ENCODE measurements at regions not wholly inside any gene's neighbourhood (a gene's known extent, or its start where the extent isn't known, plus 50 kb on each side); places are given as distances from the start of the nearest gene placed in this dataset.
"Not testable (repeated sequence)": the region's sequence is repeated elsewhere in the genome, so short reads cannot be mapped to it uniquely, and the experiment has no call there.

DNA sequence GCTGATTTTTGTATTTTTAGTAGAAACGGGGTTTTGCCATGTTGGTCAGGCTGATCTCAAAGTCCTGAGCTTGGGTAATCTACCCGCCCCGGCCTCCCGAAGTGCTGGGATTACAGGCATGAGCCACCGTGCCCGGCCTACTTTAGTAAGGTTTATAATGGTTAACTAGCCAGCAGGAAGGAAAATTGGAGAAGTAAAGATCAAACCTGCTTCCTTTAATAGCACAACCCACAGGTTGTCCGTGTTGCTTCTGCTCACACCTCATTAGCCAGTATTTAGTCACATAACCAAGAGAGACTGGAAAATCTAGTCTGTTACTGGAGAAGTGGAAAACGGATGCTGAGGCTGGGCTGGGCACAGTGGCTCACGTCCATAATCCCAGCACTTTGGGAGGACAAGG lies 51.9 kb upstream of the TBL1XR1 start:
- no peak for DNase-seq

DNA sequence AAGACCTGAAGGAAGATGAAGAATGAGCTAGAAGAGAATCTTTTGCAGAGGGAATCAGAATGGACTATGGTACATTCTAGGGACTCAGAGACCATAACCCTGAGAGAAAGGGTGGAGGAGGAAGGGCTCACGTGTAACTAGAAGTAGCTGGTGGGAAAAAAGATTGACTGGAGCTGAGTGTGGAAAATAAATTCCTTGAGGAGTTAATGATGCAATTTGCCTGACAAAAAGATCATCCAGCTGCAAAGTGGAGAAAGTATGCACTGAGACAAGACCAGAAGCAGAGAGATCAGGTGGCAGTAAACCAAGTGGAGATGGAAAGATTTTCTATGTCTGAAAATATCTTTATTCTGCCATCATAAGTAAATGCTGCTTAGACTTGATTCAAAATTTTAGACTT lies 52.9 kb upstream of the TBL1XR1 start:
- DNase-seq, result no peak

DNA sequence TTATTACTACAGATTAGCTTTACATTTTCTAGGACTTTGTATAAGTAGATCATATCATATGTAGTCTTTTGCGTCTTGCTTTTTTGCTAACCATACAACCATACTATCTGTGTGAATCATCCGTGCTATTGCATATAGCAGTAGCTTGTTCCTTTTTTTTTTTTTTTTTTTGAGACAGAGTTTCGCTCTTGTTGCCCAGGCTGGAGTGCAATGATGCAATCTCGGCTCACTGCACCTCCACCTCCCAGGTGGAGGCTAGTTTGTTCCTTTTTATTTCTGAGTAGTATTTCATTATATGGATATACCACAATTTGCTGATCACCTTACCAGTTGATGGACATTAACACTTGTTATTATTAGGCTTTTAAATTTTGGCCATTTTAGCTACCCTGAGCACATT lies 54.5 kb upstream of the TBL1XR1 start:
- DNase-seq, result no peak

DNA sequence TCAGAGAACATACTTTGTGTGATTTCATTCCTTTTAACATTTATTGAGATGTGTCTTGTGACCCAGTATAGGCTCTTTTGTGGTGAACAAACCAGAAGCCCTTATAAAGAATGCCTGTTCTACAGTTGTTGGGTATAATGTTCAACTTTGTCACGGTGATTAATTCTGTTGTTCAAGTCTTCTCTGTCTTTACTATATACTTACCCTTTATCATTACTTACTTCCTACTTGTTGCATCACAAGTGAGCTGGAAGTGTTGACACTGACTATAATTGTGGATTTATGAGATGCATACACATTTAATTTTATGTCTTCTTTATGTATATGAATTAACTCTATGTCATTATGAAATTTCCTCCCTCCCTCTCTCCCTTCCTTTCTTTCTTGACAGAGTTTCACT lies 59.7 kb upstream of the TBL1XR1 start:
- DNase-seq, result no peak

DNA sequence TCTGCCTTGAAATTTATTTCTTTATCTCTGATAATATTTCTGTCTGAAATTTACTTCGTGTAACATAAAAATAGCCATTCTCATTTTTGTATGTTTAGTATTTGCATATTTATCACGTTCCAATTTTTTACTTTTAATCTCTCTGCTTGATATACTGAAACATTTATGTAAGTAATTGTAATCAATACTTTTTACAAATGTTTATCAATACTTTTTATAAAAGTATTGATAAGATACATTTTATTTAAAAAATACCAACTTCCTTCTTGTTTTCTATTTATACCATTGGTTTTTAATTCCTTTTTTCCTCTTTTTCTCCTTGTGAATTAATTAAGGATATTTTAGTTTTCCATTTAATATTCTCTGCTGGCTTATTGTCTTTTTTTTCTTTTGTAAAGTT lies 60.3 kb upstream of the TBL1XR1 start:
- DNase-seq, result no peak

DNA sequence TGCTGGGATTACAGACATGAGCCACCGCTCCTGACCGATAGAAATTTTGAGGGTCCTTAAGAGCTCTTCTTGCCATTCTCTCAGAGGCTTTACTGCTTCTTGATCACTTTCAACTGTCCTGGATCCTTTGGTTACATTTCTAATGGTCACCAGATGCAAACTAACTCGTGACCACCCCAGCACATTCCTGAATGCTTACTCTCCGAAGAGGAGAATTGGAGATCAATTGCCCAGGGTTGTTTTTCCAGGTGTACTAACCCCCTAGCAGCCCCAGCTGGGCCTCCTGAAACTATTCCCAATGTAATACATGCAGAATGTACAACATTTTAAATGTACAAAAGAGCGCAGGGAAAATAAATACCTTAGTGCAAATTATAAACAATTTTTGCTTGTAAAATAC lies 65.1 kb upstream of the TBL1XR1 start:
- DNase-seq, result no peak

DNA sequence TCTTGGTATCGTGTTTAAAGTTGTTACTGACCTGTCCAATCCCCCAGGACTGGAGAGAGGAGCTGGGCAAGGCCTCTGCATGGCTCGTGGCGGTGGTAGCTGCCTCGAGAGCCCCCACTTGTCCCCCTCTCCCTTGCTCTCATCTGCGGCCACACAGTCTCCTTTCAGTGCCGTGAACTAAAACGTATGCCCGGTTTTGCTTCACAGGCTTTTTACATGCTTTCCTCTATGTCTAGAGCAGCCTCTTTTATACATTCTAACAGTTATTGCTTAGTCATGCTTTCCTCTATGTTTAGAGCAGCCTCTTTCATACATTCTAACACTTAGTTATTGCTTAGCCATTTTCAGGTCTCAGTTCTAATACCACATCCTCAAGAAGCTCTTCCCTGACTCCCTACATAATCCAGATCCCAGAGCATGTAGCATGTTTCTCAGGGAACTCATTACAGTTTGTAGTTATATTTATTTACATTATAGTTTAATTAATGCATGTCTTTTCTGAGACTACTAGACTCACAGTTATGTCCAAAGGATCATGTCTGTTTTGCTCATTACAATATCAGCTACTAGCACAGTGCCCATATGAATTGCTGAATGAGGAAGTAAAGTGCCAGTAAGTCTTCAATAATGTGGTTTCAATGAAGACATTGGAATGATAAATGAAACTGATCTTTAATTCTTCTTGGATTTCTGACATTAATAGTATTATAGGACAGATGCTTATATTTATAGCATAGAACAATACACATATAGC lies 66.5 kb upstream of the TBL1XR1 start:
- no peak for DNase-seq

DNA sequence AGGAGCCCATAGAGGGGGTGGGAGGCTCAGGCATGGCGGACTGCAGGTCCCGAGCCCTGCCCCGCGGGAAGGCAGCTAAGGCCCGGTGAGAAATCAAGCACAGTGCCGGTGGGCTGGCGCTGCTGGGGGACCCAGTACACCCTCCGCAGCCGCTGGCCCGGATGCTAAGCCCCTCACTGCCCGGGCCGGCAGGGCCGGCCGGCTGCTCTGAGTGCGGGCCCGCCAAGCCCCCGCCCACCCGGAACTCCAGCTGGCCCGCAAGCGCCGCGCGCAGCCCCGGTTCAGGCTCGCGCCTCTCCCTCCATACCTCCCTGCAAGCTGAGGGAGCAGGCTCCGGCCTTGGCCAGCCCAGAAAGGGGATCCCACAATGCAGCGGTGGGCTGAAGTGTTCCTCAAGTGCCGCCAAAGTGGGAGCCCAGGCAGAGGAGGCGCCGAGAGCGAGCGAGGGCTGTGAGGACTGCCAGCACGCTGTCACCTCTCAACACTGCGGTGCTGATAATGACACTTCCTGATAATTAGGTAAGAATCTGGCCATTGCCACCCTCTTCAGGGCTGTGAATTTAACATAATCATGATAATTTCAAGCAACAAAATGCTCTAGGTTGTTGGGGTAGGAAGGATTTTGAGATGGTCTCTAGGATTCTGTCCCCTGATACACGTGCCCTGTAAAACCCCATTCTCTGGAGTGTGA lies 74.7 kb upstream of the TBL1XR1 start:
- DNase-seq, result not testable (repeated sequence)

DNA sequence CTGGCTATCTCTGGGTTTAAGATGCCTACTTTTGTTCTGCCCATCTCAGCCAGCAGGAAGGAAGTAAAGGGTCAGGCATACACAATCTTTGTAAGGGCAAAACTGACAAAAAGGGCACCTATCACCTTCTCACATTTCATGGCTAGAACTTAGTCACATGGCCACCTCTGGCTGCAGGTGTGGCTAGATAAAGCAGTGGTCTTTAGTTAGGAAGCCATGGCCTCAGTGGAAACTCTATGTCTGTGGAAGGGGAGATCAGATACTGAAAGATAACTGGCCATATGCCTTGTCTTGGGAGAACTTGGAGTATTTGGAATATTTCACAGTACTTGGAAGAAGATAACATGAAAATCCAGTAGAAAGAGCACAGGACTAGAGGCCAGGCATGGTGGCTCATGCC lies 80.7 kb upstream of the TBL1XR1 start:
- no peak for DNase-seq

DNA sequence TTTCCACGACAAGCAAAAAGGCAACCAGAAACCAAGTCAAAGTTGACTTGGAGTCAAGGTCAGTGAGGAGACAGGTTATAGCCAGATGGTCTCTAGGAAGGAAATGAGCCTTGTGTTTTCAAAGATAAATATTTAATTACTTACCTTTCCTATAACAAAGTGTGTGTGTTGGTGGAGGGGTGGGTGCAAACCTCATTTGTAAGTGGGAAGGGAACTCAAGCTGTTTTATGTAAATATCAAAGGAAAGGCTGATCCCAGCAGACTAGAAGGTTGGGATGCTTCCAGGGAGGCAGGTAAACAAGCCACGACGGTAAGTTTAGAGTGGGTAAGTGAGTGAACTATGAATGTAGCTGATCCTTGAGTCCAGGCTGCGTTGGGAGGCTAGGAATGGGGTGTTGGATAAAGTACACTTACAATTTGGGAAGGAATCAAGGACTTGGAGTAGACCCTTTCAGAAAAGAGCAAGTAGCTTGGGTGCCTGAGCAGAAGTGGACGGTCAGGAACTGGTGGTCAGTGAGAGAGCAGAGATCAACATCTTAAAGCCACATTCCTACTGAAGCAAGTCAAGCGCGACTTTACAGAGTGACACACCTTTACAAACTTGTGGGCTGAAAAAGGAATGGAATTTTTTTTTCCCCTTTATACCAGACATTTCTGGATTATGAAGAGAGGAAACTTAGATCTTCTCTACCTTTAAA lies 82.0 kb upstream of the TBL1XR1 start:
- no peak for DNase-seq

DNA sequence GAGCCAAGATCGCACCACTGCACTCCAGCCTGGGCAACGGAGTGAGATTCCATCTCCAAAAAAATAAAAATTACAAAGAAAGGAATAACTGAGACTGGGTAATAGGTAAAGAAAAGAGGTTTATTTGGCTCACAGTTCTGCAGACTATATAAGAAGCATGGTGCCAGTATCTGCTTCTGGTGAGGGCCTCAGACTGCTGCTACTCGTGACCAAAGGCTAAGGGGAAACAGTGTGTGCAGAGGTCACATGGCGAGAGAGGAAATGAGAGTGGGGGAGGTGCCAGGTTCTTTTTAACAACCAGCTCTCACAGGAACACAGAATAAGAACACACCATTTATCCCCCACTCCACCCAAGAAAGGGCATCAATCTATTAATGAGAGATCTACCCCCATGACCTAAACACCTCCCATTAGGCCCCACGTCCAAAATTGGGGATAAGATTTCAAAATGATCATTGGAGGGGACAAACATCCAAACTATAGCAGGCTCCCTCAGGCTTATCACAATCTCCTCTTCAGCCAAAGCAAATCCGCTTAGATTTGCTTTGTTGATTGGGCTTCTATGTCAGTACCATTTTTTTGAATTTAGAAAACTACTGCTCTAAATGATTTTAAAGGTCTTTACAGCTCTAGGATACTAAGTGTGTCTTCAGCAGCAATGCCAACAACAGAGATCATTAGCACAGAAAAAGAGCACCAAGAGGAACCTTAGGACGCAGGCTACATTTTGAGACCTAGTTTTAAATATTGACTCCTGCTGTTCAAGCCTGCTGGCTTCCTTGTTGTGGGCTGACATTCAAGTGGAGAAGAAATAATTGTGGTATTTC lies 84.2 kb upstream of the TBL1XR1 start:
- no peak for DNase-seq

DNA sequence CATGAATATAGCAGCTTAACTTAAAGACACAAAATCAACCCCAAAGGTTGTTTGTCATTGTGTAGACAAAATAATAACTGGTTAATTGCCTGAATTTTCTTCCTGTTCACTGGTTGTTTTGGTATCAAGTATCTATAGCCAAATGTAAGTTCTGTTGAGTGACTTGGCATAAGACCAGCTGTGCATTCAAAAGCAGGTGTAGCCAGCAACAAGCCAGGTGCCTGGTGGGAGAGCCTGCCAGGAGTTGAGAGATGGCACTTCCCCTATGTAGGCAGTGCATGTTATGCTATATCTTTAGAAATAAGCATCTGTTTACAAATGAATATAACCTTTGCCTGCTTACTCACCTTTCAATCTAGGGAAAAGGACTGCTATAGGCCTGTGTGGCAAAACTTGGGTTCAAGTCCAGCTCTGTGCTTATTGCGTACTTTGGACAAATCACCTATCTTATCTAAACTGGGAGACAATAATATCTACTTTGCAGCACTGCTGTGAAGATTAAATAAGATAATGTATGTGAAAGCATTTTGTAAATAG lies 84.9 kb upstream of the TBL1XR1 start:
- peak in 1 of 2 experiments; percentile 36 for DNase-seq

DNA sequence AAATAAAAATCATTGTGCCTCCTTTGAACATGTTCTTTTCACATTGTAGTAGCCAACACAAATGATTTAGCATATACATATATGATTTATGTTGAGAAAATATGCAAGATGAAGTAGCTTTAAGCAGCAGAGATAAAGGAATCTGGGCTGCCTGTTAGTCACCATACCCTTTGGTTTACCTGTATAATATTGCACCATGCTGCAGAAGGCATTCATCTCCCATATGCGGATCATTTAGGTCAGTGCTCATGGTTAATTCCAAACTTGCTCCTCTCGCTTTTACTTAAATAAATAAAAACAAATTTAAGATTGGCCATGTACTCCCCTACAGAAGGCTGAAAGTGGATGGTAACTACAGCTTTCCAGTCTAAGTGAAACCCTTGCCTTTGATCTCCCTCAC lies 86.7 kb upstream of the TBL1XR1 start:
- DNase-seq, result no peak

DNA sequence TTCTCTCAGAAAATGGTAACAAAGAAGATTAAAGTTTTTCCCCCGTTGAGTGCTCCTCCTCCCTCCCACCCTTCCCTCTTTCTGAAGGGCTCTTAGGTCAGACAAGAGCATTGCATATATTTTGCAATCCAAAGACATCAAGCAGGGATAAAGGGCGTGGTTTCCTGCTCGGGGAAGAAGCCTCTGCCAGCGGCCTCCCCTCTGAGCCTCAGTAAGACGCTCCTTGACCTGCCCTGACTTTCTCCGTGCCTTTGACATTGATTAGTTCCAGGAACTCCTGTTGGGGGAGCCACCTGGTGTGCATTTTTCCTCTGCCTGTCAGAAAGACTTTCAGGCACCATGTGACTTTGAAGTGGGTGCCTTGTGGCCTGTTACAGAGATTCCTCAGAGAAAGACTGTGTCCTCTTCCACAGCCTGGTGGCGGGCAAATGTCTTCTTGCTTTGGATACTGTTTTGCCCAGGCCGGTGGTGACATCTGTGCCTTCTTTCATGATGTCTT lies 87.2 kb upstream of the TBL1XR1 start:
- DNase-seq, result peak; percentile 97

DNA sequence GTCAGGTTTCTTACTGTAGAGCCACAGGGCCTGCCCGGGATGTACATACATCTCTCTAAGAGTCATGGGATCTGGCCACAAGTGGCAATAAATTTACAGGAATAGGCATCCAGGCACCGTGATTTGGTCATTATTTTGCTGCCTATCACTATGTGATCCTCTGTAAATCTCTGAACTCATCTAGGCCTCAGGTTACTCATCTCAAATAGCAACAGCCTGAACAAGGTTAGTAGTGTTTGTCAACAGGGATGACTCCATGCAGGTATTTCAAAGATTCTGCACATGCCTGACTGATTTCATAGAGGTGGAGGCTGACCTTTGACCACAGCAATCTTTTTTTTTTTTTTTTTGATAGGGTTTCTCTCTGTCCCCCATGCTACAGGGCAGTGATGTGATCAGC lies 88.8 kb upstream of the TBL1XR1 start:
- DNase-seq, result no peak

DNA sequence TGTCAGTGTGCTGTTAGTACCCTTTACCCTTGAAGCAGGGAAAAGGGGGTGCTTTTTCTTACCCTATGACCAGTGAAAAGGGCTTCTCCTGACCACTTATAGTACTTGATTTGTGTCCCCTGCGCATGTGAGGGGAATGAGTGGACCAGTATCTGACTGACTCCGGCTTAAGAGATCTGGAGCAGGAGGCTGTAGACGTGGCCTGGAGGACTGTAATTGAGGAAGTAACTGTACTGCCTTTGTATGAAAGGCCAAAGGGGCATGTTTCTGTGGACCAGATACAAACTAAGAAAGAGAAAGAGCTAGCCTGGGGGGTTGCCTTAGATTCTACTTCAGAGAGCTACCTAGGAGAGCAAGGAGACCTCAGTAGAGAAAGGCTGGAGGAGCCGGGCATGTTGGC lies 89.9 kb upstream of the TBL1XR1 start:
- no peak for DNase-seq

DNA sequence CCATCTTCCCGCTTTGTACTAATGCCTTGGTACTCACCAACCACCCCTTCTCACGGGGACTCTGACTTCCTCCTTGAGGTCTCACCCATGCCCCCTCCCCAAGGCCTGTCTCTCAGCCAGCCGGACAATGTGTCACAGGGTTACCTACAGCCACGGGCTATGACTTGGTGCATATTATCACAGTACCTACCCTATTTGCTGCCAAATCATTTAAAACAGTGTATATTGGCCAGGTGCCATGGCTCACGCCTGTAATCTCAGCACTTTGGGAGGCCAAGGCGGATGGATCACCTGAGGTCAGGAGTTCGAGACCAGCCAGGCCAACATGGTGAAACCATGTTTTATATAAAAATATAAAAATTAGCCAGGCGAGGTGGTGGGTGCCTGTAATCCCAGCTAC lies 93.4 kb upstream of the TBL1XR1 start:
- no peak for DNase-seq

DNA sequence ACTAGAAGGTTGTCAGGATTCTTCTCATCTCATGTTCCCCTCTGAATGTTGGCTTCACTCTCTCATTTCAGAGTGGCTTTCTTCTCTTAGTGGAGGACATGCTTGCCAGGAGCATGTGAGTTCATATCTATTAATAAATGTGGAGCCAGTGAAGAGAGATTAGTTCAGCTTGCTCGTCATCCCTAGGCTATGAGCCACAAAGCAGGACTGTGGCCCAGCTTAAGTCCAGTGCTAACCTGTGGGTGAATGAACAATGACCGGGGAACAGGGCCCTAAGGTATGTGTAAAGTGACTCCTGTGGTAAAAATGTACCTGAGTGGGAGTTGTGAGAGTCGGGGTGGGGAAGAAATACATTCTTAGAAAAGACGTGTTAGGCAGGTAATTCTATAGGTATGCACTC lies 96.9 kb upstream of the TBL1XR1 start:
- no peak for DNase-seq

DNA sequence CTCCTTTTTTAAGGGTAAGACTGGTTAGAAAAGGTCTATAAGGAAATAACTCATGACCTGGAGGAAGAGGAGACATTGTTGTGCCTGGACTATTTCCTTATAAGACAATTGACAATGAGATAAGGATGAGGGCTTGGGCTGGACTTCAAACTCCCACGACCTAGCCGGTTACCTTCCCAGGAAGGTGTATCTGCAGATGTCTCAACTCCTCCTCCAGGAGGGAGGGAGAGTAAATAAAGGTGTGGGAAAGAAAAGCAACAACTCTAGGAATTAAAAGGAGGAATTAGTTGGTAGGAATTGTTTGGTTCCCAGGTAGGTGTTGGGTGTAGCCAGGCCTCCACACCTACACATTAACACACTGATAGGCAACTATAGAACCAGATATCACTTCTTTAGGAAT lies 97.8 kb upstream of the TBL1XR1 start:
- no peak for DNase-seq

DNA sequence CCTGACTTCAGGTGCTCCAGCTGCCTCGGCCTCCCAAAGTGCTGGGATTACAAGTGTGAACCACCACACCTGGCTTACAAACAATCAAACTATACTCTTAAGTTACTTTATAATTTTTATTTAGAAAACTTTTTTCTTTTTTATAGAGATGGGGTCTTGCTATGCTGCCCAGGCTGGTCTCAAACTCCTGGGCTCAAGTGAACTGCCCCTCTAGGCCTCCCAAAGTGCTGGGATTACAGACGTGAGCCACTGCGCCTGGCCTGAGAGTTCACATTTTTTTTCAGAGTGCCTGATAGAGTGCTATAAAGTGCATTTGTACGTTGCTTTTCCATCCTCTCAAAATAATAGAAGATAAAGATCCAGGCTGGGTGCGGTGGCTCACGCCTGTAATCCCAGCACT lies 102.0 kb upstream of the TBL1XR1 start:
- DNase-seq, result no peak

DNA sequence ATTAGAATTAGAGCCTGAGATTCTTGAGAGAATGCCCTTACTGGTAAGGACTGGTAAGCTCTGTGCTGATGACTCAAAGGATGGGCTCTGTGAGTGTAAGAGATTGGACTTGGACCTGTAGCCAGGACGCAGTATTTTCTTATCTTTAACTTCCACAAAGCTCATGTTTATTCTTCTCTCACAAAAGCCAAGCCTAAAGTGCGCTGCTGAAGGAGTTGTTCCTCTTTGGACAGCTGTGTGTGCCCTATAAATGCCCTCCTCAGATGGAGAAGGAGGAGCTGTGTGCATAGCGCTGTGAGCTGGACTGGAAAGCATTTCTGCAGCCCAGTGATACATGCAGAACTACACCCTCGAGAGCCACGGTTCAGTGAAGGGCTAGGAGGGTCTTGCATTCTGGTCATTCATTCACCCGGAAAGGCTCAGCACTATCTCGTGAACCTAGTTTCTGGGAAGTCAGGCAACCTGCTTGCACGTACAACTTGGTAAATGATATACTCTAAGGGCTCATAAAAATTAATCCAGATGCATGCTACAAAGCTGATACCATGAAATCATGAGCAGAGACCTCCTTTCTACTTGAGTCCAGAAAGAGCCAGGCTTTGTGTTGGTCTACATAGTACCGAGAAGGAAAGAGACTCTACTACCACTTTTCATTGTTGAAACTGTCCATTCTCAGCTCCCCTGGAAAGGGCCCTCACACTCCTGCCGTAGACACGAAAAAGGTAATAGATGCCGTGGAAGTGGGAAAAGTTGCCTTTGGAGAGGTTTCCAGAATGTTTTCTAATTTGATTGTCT lies 103.0 kb upstream of the TBL1XR1 start:
- DNase-seq, result peak in 1 of 2 experiments; percentile 43

DNA sequence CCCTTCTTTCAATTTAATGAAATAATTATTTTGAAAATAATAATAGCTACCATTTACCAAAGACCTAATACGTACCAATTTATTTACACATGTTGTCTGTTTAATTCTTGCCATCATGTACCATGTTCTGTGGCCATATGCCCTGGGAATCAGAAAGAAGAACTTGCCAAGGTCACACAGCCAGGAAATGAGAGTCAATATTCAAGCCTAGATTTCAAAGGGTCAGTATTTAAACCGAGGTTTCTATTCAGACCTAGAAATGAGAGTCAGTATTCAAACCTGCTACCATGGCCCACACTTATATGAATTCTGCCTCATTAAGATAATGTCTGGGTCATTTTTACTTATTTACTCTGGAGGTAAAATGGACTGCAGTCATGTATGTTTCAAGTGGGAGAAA lies 103.6 kb upstream of the TBL1XR1 start:
- DNase-seq, result no peak
